Activated CD4-positive, alpha-beta memory T cell treated with anti-CD3 and anti-CD28 coated beads, Interleukin-2, amount 10 ng/mL, durations not matched to agents 7 days and 5 days (primary cell): ENCODE measurements at regions not wholly inside any gene's neighbourhood (a gene's known extent, or its start where the extent isn't known, plus 50 kb on each side); places are given as distances from the start of the nearest gene placed in this dataset.

Source experiments
- CTCF ChIA-PET: fragments of 350-600 bp; sonication (Branson Sonifier 250); formaldehyde crosslinking; loops from one replicate; lab custom pipeline; 2021; ENCODE audit warnings: antibody characterized with exemption, inconsistent platforms; lab: Charles Lee
- POLR2A ChIA-PET: fragments of 350-600 bp; sonication (Branson Sonifier 250); formaldehyde crosslinking; loops from one replicate; lab custom pipeline; 2021; ENCODE audit warnings: antibody characterized with exemption; lab: Charles Lee
- DNase-seq: peaks from one replicate; pipeline ENCODE4 v3.0.0-alpha.2; 2020
- H3K27ac Mint-ChIP-seq: one replicate; pipeline ENCODE4 v1.8.0; 2021; ENCODE audit warnings: mild to moderate bottlenecking, mixed read lengths
- H3K27me3 Mint-ChIP-seq: one replicate; pipeline ENCODE4 v1.8.0; 2021; ENCODE audit warnings: mixed read lengths
- H3K36me3 Mint-ChIP-seq: one replicate; pipeline ENCODE4 v1.8.0; 2021; ENCODE audit warnings: low read depth, mixed read lengths
- H3K4me1 Mint-ChIP-seq: one replicate; pipeline ENCODE4 v1.8.0; 2021; ENCODE audit warnings: mixed read lengths
- H3K4me3 Mint-ChIP-seq: one replicate; pipeline ENCODE4 v1.8.0; 2021; ENCODE audit warnings: mild to moderate bottlenecking, mixed read lengths
- H3K9me3 Mint-ChIP-seq: one replicate; pipeline ENCODE4 v1.8.0; 2021; ENCODE audit warnings: mixed read lengths

DNA sequence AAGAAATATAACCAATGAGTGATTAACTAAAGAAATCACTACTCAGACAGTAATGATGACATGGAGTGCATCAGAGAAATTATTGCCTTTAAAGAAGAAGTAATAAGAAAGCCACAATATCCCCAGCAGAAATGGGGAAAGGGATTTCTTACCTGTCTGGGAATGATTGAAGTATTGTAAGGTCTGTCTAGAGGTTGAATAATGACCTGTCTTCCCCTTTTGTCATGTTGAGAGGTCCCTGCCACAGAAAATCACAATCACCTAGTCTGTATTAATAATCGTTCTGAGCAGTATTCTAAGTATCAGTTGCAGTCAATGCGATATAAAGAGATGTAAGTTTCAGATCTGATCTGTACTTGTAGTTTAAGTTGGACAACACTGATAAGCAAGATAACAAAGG, 349.1 kb upstream of the TPK1 start:
- H3K9me3 Mint-ChIP-seq, result no peaks in the 10 kb centered on the region
- no peak overlapping the region for H3K4me3 Mint-ChIP-seq
- CTCF ChIA-PET, result no interaction called here
- no peaks in the 10 kb centered on the region for H3K27me3 Mint-ChIP-seq
- DNase-seq, result no peak
- H3K27ac Mint-ChIP-seq, result no peak overlapping the region
- H3K4me1 Mint-ChIP-seq, result no peaks in the 10 kb centered on the region
- POLR2A ChIA-PET, result no interaction called here
- H3K36me3 Mint-ChIP-seq, result no peaks in the 10 kb centered on the region

- DNase-seq, result no peak
- no peaks in the 10 kb centered on the region for H3K27me3 Mint-ChIP-seq
- H3K36me3 Mint-ChIP-seq, result no peaks in the 10 kb centered on the region
- no peaks in the 10 kb centered on the region for H3K9me3 Mint-ChIP-seq
- H3K4me3 Mint-ChIP-seq, result no peak overlapping the region
- CTCF ChIA-PET, result no interaction called here
- no peak overlapping the region for H3K27ac Mint-ChIP-seq
- POLR2A ChIA-PET, result no interaction called here
- H3K4me1 Mint-ChIP-seq, result no peaks in the 10 kb centered on the region
These were observed 347.2 kb upstream of the TPK1 start for GRCh38 chr7:145183069-145183468.

DNA sequence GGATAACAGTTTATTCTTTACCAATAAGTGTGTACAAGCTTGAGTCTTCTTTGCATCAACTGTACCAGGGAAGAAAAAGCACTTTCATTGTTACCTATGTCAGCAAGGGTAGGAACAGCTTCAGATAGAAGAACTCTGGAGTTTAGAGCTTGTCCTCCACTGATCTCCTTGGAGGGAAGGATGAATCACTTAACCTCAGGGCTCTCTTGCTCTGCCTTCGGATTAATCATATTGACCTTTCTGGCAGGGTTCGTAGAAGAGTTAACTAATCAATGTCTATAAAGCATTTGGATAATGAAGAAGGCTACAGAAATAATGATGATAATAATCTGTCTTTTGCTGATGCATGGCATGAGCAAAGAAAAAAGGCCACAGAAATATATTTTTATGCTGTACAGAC, 339.5 kb upstream of the TPK1 start:
- H3K27ac Mint-ChIP-seq, result no peak overlapping the region
- DNase-seq, result no peak
- H3K4me1 Mint-ChIP-seq, result no peaks in the 10 kb centered on the region
- no peaks in the 10 kb centered on the region for H3K9me3 Mint-ChIP-seq
- no peak overlapping the region for H3K4me3 Mint-ChIP-seq
- CTCF ChIA-PET, result no interaction called here
- POLR2A ChIA-PET, result no interaction called here
- H3K27me3 Mint-ChIP-seq, result no peaks in the 10 kb centered on the region
- H3K36me3 Mint-ChIP-seq, result no peaks in the 10 kb centered on the region

DNA sequence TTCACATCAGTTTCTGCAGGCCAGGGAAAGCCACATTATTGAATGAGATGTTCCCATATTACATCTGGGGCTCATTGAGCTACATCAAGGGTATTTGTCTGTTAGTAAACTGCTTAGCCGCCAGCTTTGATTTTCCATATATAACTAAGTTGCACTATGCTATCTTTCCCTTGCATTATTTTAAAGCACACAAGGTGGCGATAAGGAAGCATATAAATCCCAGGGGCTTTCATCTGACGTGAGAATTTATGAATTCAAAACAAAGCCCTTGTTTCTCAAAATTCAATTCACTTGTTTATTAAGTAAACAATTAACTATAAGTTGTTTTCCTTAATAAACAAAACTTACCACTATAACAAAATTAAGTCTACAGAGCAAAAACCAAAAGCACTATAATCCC, 334.1 kb upstream of the TPK1 start:
- Mint-ChIP-seq H3K4me3 (no peak overlapping the region), H3K27me3 (no peaks in the 10 kb centered on the region)
- POLR2A ChIA-PET, result no interaction called here

DNA sequence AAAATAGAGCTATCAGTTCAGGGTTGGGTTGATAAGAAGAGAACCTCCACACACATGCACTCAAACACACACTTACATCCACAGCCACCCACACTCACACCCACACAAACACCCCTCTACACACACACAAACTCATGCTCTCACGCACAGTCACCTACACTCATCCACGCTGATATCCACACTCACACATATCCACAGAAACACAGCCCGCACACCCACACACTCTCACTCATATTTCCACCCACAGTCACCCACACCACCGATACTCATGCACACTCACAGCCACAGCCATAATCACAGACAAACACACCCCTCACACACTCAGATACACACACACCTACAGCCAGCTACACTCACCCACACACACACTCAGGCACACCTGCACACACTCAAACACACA, 333.0 kb upstream of the TPK1 start:
- H3K27me3 Mint-ChIP-seq, result no peaks in the 10 kb centered on the region
- no peaks in the 10 kb centered on the region for H3K36me3 Mint-ChIP-seq
- no peaks in the 10 kb centered on the region for H3K4me1 Mint-ChIP-seq
- no peak overlapping the region for H3K4me3 Mint-ChIP-seq
- no peak overlapping the region for H3K27ac Mint-ChIP-seq
- no peak for DNase-seq
- ChIA-PET CTCF (no interaction called here), POLR2A (no interaction called here)
- no peaks in the 10 kb centered on the region for H3K9me3 Mint-ChIP-seq

More for the DNA sequence above, 334.1 kb upstream of the TPK1 start:
- Mint-ChIP-seq H3K36me3 (no peaks in the 10 kb centered on the region), H3K27ac (no peak overlapping the region), H3K9me3 (no peaks in the 10 kb centered on the region), H3K4me1 (no peaks in the 10 kb centered on the region)
- CTCF ChIA-PET, result no interaction called here
- DNase-seq, result no peak

DNA sequence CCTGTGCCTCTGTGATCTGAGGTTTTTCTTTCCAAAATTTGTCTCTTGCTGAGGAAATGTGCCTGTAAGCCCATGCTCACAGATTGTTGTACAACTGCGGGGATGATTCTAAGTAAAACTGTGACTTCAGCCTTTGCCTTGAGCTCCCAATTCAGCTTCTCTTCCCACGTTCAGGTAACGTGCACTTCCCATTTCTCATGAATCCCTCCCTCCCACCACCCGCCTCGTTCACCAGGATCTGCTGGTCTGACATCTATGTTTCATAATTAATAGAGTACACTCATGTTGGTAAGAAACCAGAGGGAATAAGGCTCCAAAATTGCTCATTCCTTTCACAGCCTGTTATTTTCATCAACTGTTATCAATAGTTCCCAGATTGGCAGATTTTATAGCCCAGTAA, 332.6 kb upstream of the TPK1 start:
- ChIA-PET POLR2A (no interaction called here), CTCF (no interaction called here)
- H3K27me3 Mint-ChIP-seq, result no peaks in the 10 kb centered on the region
- H3K4me1 Mint-ChIP-seq, result no peaks in the 10 kb centered on the region
- DNase-seq, result no peak
- no peak overlapping the region for H3K27ac Mint-ChIP-seq
- H3K36me3 Mint-ChIP-seq, result no peaks in the 10 kb centered on the region
- H3K9me3 Mint-ChIP-seq, result no peaks in the 10 kb centered on the region
- no peak overlapping the region for H3K4me3 Mint-ChIP-seq

DNA sequence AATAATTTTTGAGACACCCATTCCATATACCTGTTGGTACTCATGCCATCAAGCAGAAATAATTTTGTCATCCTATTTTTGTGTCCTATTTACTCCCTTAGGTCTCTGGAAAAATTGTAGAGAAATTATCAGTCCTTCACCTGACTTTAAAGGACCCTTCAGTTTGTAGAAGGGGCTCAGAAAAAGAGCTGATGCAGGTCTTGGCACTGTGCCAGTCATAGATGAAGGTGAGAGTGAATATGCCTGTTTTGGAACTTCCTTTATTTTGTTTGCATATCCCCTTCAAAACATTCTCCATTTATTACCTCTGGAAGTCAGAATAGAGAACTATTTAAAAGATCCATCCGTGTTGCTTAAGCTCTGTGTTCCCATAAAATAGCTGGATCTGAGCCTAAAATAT, 321.0 kb upstream of the TPK1 start:
- POLR2A ChIA-PET, result no interaction called here
- no peaks in the 10 kb centered on the region for H3K27me3 Mint-ChIP-seq
- no peaks in the 10 kb centered on the region for H3K4me1 Mint-ChIP-seq
- H3K4me3 Mint-ChIP-seq, result no peak overlapping the region
- H3K36me3 Mint-ChIP-seq, result no peaks in the 10 kb centered on the region
- no peak for DNase-seq
- H3K9me3 Mint-ChIP-seq, result no peaks in the 10 kb centered on the region
- CTCF ChIA-PET, result no interaction called here
- H3K27ac Mint-ChIP-seq, result no peak overlapping the region

GRCh38 chr7:145152589-145152988, 316.7 kb upstream of the TPK1 start:
- H3K36me3 Mint-ChIP-seq, result no peaks in the 10 kb centered on the region
- H3K27ac Mint-ChIP-seq, result no peak overlapping the region
- ChIA-PET CTCF (no interaction called here), POLR2A (no interaction called here)
- no peaks in the 10 kb centered on the region for H3K4me1 Mint-ChIP-seq
- DNase-seq, result no peak
- H3K9me3 Mint-ChIP-seq, result no peaks in the 10 kb centered on the region
- H3K4me3 Mint-ChIP-seq, result no peak overlapping the region
- H3K27me3 Mint-ChIP-seq, result no peaks in the 10 kb centered on the region

DNA sequence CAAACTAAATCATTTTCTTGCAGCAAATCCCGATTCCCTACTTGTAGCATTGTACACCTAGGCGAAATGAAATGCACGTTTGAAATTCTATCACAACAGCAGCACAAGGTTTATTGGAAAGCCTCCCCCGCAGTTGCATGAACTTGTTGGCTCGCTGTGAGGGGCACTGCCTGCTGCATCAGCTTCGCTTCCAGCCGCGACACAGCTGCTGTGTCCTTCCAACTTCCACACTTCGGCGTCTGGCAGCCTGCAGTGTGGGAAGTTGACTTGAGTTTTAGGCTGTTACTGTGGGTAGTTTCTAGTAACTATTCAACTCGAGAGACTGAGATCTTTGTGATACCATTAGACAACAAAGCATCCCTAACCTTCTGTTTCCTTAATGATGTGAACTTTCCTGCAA, 315.8 kb upstream of the TPK1 start:
- H3K4me3 Mint-ChIP-seq, result no peak overlapping the region
- H3K36me3 Mint-ChIP-seq, result no peaks in the 10 kb centered on the region
- DNase-seq, result no peak
- no peaks in the 10 kb centered on the region for H3K27me3 Mint-ChIP-seq
- no peaks in the 10 kb centered on the region for H3K4me1 Mint-ChIP-seq
- CTCF ChIA-PET, result no interaction called here
- H3K27ac Mint-ChIP-seq, result no peak overlapping the region
- no peaks in the 10 kb centered on the region for H3K9me3 Mint-ChIP-seq
- POLR2A ChIA-PET, result no interaction called here

DNA sequence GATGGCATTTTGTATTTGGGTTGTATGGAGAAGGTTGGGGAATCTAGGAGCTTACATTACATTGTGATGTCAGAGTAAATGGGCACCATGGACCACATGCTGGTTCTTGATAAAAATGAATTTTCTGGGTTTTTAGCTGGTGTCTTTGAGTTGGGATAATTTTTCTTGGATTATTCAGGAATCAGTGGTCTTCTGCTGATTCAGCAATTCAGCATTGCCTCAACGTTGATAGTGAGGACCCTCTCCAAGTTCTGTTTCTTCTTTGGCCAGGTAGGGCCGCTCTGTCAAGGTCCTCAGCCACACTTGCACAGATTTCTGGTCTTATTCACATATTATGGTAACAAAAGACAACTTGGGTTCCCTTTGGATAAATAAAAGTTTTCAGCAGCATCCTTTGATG, 312.0 kb upstream of the TPK1 start:
- DNase-seq, result no peak
- H3K9me3 Mint-ChIP-seq, result no peaks in the 10 kb centered on the region
- CTCF ChIA-PET, result no interaction called here
- no peaks in the 10 kb centered on the region for H3K36me3 Mint-ChIP-seq
- H3K27ac Mint-ChIP-seq, result no peak overlapping the region
- H3K4me1 Mint-ChIP-seq, result no peaks in the 10 kb centered on the region
- H3K27me3 Mint-ChIP-seq, result no peaks in the 10 kb centered on the region
- POLR2A ChIA-PET, result no interaction called here
- no peak overlapping the region for H3K4me3 Mint-ChIP-seq

- DNase-seq, result no peak
- POLR2A ChIA-PET, result no interaction called here
- no peak overlapping the region for H3K27ac Mint-ChIP-seq
- H3K4me3 Mint-ChIP-seq, result no peak overlapping the region
- no peaks in the 10 kb centered on the region for H3K9me3 Mint-ChIP-seq
- H3K27me3 Mint-ChIP-seq, result no peaks in the 10 kb centered on the region
- no peaks in the 10 kb centered on the region for H3K4me1 Mint-ChIP-seq
- CTCF ChIA-PET, result no interaction called here
- no peaks in the 10 kb centered on the region for H3K36me3 Mint-ChIP-seq
These were observed 307.8 kb upstream of the TPK1 start for GRCh38 chr7:145143685-145144084.

GRCh38 chr7:145134377-145134776, 298.5 kb upstream of the TPK1 start:
- no peaks in the 10 kb centered on the region for H3K9me3 Mint-ChIP-seq
- no peaks in the 10 kb centered on the region for H3K27me3 Mint-ChIP-seq
- no peaks in the 10 kb centered on the region for H3K4me1 Mint-ChIP-seq
- H3K4me3 Mint-ChIP-seq, result no peak overlapping the region
- H3K36me3 Mint-ChIP-seq, result no peaks in the 10 kb centered on the region
- no peak overlapping the region for H3K27ac Mint-ChIP-seq
- POLR2A ChIA-PET, result no interaction called here
- DNase-seq, result no peak
- CTCF ChIA-PET, result no interaction called here

DNA sequence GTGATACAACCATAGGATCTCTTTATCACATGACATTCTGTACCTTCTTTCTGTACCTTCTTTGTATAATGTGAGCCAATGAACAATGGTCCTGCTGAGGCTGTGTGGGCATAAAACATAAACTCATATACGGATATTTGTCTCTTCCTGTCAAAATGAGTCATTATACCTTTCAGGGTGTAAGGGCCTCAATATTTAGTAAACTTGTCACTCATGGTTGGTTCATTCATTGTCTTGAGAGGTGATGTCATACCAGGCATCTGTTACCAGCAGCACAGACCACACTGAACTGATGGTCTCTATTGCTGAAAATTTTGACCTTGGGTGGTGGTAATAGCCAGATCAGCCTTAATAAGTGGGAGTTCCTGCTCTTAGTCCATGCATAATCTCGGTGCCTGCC, 287.6 kb upstream of the TPK1 start:
- POLR2A ChIA-PET, result no interaction called here
- no peaks in the 10 kb centered on the region for H3K27me3 Mint-ChIP-seq
- H3K36me3 Mint-ChIP-seq, result no peaks in the 10 kb centered on the region
- no peaks in the 10 kb centered on the region for H3K9me3 Mint-ChIP-seq
- no peak overlapping the region for H3K27ac Mint-ChIP-seq
- H3K4me3 Mint-ChIP-seq, result no peak overlapping the region
- no peaks in the 10 kb centered on the region for H3K4me1 Mint-ChIP-seq
- DNase-seq, result no peak
- CTCF ChIA-PET, result no interaction called here

DNA sequence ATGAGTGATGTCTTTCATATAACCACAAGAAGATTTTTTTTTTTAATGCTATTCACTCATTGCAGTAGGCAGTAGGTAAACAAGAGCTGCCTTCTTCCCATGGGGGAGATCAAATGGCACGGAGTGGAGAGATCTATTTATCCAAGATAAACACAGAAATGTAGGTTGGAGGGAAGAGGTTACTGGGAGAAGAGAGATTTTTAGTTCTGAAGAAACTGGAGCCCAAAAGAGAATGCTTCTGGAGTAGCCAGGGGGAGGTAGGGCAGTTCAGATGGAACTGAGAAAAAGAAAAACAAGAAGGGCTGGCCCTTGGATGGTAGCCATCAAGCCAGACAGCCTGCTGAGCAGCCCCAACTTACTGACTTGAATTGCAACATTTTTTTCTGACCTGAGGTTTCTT, 270.1 kb upstream of the TPK1 start:
- no peaks in the 10 kb centered on the region for H3K4me1 Mint-ChIP-seq
- H3K27ac Mint-ChIP-seq, result no peak overlapping the region
- POLR2A ChIA-PET, result no interaction called here
- H3K9me3 Mint-ChIP-seq, result peaks cover 2% of the 10 kb centered on the region
- H3K4me3 Mint-ChIP-seq, result no peak overlapping the region
- H3K27me3 Mint-ChIP-seq, result no peaks in the 10 kb centered on the region
- DNase-seq, result no peak
- CTCF ChIA-PET, result no interaction called here
- H3K36me3 Mint-ChIP-seq, result no peaks in the 10 kb centered on the region

GRCh38 chr7:145105561-145105960, 269.7 kb upstream of the TPK1 start:
- no peak for DNase-seq
- no peaks in the 10 kb centered on the region for H3K27me3 Mint-ChIP-seq
- no peaks in the 10 kb centered on the region for H3K36me3 Mint-ChIP-seq
- POLR2A ChIA-PET, result no interaction called here
- H3K9me3 Mint-ChIP-seq, result peaks cover 2% of the 10 kb centered on the region
- no peak overlapping the region for H3K27ac Mint-ChIP-seq
- no peaks in the 10 kb centered on the region for H3K4me1 Mint-ChIP-seq
- H3K4me3 Mint-ChIP-seq, result no peak overlapping the region
- CTCF ChIA-PET, result no interaction called here
